ENCODE measurements at regions not wholly inside any gene's neighbourhood (a gene's known extent, or its start where the extent isn't known, plus 50 kb on each side); places are given as distances from the start of the nearest gene placed in this dataset.
A peak's percentile ranks its signal among the peaks of the same experiment; 100 is the strongest.
"Not testable (repeated sequence)": the region's sequence is repeated elsewhere in the genome, so short reads cannot be mapped to it uniquely, and the experiment has no call there.

DNA sequence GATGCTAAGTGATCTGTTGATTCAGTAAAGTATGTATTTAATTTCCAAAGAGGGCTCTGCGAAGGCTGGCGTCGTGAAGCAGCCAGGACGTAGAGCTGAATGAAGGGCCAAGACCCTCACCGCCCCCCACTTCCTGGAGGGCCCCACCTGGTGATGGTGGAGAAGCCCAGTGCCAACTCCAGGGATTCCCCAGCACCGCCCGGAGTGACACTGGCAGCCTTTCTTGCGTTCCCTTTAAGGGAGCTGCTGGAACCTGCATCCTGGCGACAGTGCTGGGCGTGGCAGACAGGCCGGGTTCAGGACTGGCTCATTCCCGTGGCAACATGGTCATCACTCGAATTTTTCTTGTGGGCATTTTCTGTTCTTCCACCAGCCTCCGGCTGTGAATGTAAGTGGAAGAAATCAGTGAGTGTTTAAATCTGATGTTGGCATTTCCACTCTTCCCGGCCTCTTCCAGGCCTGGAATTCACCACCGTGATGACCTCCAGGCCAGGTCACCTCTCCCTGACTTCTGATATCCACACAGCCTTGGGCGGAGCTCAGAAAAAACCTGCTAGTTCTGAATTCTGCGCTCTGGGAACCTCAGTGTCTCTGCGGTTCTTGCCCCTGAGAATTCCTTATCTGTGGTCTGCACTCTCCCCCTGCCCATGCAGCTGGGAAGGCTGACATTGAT is 57.4 kb upstream of the DACT2 start:
- Histone ChIP-seq H3K4me3 (peak overlapping the region; percentile 22), H3K4me1 (no peaks in the 10 kb centered on the region), H3K36me3 (no peaks in the 10 kb centered on the region), H3K9me3 (replicated peaks) (no peaks in the 10 kb centered on the region), H3K27me3 (ENCODE audit: low read depth) (peaks cover 36% of the 10 kb centered on the region), H3K27ac (replicated peaks) (peak overlapping the region; percentile 70)
- TF ChIP-seq, protein P1, sequence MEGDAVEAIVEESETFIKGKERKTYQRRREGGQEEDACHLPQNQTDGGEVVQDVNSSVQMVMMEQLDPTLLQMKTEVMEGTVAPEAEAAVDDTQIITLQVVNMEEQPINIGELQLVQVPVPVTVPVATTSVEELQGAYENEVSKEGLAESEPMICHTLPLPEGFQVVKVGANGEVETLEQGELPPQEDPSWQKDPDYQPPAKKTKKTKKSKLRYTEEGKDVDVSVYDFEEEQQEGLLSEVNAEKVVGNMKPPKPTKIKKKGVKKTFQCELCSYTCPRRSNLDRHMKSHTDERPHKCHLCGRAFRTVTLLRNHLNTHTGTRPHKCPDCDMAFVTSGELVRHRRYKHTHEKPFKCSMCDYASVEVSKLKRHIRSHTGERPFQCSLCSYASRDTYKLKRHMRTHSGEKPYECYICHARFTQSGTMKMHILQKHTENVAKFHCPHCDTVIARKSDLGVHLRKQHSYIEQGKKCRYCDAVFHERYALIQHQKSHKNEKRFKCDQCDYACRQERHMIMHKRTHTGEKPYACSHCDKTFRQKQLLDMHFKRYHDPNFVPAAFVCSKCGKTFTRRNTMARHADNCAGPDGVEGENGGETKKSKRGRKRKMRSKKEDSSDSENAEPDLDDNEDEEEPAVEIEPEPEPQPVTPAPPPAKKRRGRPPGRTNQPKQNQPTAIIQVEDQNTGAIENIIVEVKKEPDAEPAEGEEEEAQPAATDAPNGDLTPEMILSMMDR (IDR thresholded peaks at IDR 0.05; ENCODE audit: borderline replicate concordance): no peak
- DNase-seq: no peak
- intact Hi-C loops (cut with micrococcal nuclease): no loop called here

DNA sequence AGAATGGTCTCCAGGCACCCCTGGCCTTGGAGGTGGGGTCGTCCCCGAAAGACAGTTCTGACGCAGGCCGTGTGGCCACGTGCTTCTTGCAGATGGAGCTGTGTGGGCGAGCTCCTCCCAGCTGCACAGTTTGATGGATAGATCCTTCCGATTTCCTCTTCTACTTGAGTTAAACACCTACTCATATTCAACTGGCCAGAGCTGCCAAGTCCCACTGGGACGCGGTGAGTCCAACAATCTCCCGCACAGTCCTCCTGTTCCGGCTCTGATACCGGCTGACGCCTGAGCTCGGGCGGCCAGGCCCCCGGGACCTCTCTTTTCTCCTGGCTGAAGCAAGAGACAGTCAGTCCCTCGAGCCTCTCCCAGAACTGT is 57.9 kb upstream of the DACT2 start:
- H3K9me3 ChIP-seq (replicated peaks): no peaks in the 10 kb centered on the region
- H3K4me3 ChIP-seq: peak overlapping the region; percentile 22
- H3K27ac ChIP-seq (replicated peaks): peak overlapping the region; percentile 70
- H3K4me1 ChIP-seq: no peaks in the 10 kb centered on the region
- no peaks in the 10 kb centered on the region for H3K36me3 ChIP-seq
- peaks cover 36% of the 10 kb centered on the region for H3K27me3 ChIP-seq (ENCODE audit: low read depth)
- peak; percentile 73 for DNase-seq
- intact Hi-C loops (cut with micrococcal nuclease): no loop called here
- TF ChIP-seq, protein P1 (IDR thresholded peaks at IDR 0.05; ENCODE audit: borderline replicate concordance): no peak

DNA sequence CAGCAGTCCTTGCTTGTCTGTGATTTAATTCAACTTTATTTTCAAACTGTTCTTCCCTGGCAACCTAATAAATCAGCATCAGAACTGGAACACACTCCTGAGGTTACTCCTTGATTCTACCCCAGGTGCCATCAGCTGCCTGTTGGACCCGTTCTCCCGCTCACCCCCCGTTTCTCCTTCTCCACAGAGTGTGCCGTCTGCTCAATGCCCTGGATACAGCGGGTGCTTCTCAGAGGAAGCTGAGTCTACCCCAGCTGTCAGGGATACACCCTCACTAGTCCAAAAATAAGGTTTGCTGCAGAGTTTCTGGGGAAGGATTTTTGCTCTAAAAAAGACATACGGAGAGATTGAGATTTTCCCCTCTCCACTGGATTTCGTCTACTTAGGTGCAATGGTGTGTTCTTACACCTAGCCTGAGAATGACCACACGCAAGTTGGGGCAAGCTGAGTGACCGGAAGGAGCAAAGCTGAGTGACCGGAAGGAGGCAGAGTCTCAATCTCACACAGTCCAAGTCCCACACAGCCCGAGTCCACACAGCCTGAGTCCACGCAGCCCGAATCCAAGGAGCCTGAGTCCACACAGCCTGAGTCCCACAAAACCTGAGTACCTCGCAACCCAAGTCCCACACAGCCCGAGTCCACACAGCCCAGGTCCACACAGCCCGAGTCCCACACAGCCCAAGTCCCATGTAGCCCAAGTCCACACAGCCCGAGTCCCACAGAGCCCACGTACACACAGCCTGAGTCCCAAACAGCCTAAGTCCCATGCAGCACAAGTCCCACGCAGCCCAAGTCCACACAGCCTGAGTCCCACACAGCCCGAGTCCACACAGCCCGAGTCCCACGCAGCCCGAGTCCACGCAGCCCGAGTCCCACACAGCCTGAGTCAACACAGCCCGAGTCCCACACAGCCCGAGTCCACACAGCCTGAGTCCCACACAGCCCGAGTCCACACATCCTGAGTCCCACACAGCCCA is 58.6 kb upstream of the DACT2 start:
- no peaks in the 10 kb centered on the region for H3K4me1 ChIP-seq
- H3K27ac ChIP-seq (replicated peaks): peak overlapping the region; percentile 70
- peak overlapping the region; percentile 22 for H3K4me3 ChIP-seq
- TF ChIP-seq, protein P1 (IDR thresholded peaks at IDR 0.05; ENCODE audit: borderline replicate concordance): no peak
- no peak for DNase-seq
- peaks cover 36% of the 10 kb centered on the region for H3K27me3 ChIP-seq (ENCODE audit: low read depth)
- no peaks in the 10 kb centered on the region for H3K36me3 ChIP-seq
- intact Hi-C loops (cut with micrococcal nuclease): no loop called here
- no peaks in the 10 kb centered on the region for H3K9me3 ChIP-seq (replicated peaks)

DNA sequence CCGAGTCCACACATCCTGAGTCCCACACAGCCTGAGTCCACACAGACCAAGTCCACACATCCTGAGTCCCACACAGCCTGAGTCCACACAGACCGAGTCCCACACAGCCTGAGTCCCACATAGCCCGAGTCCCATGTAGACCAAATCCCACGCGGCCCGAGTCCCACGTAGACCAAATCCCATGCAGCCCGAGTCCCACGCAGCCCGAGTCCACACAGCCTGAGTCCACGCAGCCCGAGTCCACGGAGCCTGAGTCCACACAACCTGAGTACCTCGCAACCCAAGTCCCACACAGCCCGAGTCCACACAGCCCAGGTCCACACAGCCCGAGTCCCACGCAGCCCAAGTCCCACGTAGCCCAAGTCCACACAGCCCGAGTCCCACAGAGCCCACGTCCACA is 60.0 kb upstream of the DACT2 start:
- H3K36me3 ChIP-seq; H3K27ac ChIP-seq (replicated peaks); H3K9me3 ChIP-seq (replicated peaks); H3K4me3 ChIP-seq; DNase-seq; intact Hi-C loops (cut with micrococcal nuclease); H3K4me1 ChIP-seq: not testable (repeated sequence)
- H3K27me3 ChIP-seq (ENCODE audit: low read depth): peaks cover 23% of the 10 kb centered on the region

DNA sequence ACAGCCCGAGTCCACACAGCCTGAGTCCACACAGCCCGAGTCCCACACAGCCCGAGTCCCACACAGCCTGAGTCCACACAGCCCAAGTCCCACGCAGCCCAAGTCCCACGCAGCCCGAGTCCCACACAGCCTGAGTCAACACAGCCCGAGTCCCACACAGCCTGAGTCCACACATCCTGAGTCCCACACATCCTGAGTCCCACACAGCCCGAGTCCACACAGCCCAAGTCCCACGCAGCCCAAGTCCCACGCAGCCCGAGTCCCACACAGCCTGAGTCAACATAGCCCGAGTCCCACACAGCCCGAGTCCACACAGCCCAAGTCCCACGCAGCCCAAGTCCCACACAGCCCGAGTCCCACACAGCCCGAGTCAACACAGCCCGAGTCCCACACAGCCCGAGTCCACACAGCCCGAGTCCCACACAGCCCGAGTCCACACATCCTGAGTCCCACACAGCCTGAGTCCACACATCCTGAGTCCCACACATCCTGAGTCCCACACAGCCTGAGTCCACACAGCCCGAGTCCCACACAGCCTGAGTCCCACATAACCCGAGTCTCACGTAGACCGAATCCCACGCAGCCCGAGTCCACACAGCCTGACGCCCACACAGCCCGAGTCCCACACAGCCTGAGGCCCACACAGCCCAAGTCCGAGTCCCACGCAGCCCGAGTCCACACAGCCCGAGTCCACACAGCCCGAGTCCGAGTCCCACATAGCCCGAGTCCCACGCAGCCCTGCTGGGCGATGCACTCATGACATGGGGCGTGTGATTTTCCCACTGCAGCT is 60.6 kb upstream of the SMOC2 start:
- H3K4me1 ChIP-seq; intact Hi-C loops (cut with micrococcal nuclease); H3K36me3 ChIP-seq; H3K4me3 ChIP-seq; H3K27ac ChIP-seq (replicated peaks); DNase-seq; H3K9me3 ChIP-seq (replicated peaks): not testable (repeated sequence)
- H3K27me3 ChIP-seq (ENCODE audit: low read depth): peaks cover 16% of the 10 kb centered on the region

DNA sequence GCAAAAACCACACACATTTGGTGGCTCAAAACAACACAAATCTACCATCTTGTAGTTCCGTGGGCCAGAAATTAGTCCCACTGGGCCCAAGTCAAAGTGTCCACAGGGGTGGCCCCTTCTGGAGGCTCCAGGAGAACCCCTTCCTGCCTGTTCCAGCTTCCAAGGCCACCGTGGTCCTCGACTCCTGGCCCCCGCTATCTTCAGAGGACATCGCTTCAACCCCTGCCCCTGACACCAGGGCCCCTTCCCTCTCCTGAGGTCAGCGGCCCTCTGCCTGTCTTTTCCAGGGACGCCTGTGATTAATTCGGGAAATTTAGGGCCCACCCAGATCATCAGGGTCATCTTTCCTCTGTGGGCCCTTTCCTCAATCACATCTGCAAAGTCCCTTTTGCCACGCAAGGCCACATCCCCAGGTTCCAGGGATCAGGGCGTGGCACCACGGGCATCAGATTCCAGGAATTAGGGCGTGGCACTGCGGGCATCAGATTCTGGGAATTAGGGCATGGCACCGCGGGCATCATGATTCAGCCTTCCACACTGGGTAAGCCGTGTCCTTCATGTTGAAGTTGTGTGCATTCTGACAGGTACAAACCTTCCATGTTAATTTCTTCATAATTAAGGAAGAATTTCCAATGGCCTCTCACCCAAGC is 59.9 kb upstream of the SMOC2 start:
- no peak for DNase-seq
- Histone ChIP-seq H3K27me3 (ENCODE audit: low read depth) (peaks cover 20% of the 10 kb centered on the region), H3K4me3 (no peak overlapping the region), H3K4me1 (peaks cover 4% of the 10 kb centered on the region), H3K36me3 (no peaks in the 10 kb centered on the region), H3K27ac (replicated peaks) (no peak overlapping the region), H3K9me3 (replicated peaks) (no peaks in the 10 kb centered on the region)
- TF ChIP-seq, protein P1 (IDR thresholded peaks at IDR 0.05; ENCODE audit: borderline replicate concordance): no peak
- intact Hi-C loops (cut with micrococcal nuclease): no loop called here

Data from left ventricle myocardium inferior (tissue), 1 donor.